T-helper 1 cell treated with Interleukin-12 subunit alpha and Interleukin-12 subunit beta and Interleukin-4 antibody, amounts not matched to agents 30 ng/mL and 1 ng/mL, for 36 hours (primary cell): ENCODE measurements at regions not wholly inside any gene's neighbourhood (a gene's known extent, or its start where the extent isn't known, plus 50 kb on each side); places are given as distances from the start of the nearest gene placed in this dataset.
"Not testable (repeated sequence)": the region's sequence is repeated elsewhere in the genome, so short reads cannot be mapped to it uniquely, and the experiment has no call there.

Experiments used
- intact Hi-C: fragments of 100-400 bp; cut with micrococcal nuclease; formaldehyde crosslinking; loops from one replicate; pipeline ENCODE4 v1.15.1; 2024

GRCh38 chr13:53266757-53267156 is 238.1 kb downstream of the OLFM4 start:
- intact Hi-C loops, result no loop called here

DNA sequence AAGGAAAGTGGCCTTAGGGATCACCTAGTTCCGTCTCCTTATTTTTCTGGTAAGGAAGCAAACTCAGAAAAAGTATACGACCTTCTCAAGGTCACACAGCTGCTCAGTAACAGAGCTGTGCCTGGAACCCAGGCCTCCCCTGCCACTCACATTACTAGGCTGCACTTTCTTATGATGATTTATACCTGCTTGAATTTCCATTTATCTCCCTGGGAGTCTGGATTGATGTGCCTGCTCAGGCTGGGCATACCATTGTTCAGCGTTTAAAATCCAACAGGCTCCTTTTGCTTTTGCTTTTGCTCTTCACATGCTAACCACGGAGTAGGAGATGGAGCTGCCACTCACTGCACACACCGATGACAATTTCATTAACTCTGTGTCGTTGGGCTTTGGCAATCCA is 241.0 kb downstream of the OLFM4 start:
- intact Hi-C loops, result no loop called here

DNA sequence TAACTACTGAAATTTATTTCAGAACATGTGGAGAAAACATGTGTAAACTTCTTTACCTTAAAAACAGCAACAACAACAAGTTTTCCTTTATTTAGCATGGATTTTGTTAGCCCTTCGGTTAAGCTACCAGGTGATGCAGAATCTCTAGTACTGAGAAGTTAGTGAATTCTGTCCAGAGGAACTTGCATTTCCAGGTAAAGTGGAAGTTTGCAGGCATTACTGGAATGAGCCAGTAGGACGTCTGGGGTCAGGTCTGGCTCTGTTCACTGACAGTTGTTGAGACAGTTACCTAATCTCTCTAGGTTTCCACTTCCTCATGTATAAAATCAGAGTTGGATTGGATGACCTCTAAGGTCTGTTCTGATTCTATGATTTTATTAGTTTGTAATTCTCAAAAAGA is 244.3 kb downstream of the OLFM4 start:
- intact Hi-C loops, result no loop called here

DNA sequence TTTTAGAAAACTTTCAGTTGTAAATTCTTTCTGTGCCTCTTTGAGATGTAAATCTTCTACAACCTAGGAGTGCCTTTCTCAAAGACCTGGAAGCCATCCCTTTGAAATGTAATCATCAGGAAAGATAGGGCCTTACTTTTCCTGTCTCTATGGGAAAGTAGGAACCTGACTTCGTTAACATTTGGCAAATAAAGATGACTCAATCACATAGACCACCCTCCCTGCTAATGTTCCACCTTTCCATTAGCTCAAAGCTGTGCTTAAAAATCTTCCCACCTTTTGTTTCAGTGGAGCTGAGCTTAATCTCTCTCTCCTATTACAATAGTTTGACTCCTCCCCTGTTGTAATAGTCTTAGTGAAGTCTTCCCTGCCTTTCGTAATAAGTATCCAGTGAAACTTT is 247.7 kb downstream of the OLFM4 start:
- intact Hi-C loops, result no loop called here

GRCh38 chr13:53281677-53282076 is 253.1 kb downstream of the OLFM4 start:
- intact Hi-C loops, result no loop called here

DNA sequence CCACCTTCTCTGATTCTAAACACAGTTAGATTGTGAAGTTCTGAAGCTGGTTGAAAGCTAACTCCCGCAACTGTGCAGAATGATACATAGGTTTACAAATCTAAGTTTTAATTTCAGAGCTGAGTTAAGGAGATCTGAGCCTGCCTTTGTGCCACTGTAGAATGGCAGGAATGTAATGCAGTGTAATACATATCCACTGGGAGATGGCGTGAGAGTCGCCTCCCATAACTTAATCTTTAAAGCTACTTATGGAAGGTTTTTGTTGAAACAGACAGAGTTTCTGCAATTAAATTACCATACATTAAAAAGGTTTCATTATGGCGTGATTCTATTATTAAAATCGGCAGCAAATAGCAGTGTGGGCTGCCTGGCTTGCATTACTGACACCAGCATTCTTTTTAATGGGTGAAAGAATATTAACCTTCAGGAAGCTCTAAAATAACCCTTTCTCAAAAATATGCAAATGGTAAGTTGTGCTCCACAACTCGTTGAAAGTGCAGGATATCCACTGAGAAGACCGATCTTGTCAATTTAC is 257.4 kb downstream of the OLFM4 start:
- intact Hi-C loops, result no loop called here

DNA sequence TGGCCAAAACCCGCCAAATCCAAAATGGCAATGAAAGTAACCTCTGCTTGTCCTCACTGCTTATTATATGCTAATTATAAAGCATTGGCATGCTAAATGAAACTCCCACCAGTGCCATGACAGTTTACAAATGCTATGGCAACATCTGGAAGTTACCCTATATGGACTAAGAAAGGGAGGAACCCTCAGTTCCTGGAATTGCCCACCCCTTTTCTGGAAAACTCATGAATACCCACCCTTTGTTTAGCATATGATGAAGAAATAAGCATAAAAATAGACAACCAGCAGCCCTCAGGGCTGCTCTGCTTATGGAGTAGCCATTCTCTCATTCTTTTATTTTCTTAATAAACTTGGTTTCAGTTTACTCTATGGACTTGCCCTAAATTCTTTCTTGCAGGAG is 269.8 kb downstream of the OLFM4 start:
- intact Hi-C loops, result no loop called here

DNA sequence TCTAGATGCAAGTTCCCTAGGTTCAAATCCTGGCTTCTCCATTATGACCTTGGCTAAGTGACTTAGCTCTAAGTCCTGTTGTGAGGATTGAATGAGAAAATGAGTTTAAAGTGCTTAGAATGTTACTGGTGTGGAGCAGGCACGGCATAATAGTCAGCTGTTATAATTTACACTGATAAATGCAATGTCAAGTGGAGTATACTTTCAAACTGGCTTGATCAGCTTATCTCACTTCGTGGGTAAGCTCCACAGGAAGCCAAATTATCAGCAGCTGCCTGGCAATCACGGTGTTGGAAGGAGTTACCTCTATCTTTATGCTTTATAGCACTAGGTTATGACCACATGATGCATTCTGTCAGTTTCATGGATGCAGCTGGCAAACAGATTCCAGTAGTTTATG is 272.8 kb downstream of the OLFM4 start:
- intact Hi-C loops, result no loop called here

GRCh38 chr13:53305419-53305818 is 276.8 kb downstream of the OLFM4 start:
- intact Hi-C loops, result not testable (repeated sequence)

DNA sequence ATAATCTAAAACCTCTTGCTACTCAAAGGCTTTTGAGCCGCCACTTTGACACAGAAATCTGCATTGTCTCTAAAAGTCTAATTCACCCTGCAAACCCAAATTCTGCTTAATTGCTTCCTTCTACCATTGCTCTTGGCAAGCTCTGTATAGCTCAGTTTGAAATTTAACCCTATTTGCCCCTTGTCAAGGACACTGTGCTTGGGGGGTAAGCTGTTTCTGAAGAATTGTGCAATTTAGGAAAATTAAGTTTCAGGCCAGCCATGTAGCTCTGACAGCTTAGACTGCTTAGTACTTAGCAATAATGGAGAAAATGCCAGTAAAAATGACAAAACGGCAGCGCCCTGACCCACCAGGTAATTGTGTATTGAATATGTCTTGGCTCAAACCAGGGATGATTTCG is 282.2 kb downstream of the OLFM4 start:
- intact Hi-C loops, result loop anchor here (1.0 kb wide), 1 partner anchor 38 kb away; no protein-coding TSS in a partner anchor

- intact Hi-C loops, result no loop called here
These were observed 282.9 kb downstream of the OLFM4 start for GRCh38 chr13:53311561-53311960.

GRCh38 chr13:53321296-53321801 is 292.7 kb downstream of the OLFM4 start:
- intact Hi-C loops, result no loop called here

DNA sequence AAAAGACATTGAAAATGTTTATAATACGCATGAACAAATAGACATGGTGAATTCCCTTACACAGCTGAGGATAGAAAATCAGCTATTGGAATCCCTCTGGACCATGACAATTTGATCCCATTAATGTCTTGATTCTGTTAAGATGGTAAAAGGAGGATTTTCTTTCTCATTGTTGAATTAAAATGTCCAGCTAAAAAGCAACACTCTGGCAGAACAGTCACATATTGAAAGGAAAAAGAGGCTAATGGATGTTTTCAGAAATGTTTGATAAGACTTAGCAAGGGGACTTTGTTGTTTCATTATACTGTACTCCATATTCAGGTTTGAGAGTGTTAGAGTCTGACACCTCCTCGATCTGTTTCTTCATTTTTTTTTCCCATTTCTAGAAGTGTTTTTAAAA is 296.0 kb downstream of the OLFM4 start:
- intact Hi-C loops, result no loop called here

- intact Hi-C loops, result no loop called here
These were observed 298.1 kb downstream of the OLFM4 start for GRCh38 chr13:53326716-53327115.

DNA sequence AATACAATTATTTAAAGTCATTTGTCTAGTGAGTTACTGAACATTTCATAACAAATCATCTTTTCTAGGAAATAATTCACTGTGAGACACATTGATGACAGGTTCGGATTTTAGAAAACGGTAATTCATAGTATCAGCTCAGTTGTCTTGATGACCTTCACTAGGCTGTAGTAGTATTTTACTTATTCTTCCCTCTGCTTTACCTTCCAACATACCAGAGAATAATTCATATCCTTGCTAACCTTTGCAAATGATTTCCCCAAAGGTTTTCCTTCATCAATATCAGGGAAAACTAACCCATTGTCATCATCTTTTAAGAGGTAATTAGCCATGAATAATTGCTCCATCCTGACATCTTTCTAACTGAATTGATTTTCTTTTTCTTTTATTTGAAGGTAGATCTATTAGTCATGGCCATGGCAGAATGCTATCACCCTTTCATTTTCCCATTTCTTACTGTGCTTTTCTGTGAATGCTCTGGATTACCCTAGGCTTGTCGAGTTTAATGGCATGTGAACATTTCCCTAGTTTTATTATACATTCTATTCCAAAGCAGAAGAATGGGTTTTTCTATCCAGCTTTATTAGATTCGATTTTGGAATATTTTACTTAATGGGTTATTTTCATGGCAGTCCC is 299.2 kb downstream of the OLFM4 start:
- intact Hi-C loops, result no loop called here

DNA sequence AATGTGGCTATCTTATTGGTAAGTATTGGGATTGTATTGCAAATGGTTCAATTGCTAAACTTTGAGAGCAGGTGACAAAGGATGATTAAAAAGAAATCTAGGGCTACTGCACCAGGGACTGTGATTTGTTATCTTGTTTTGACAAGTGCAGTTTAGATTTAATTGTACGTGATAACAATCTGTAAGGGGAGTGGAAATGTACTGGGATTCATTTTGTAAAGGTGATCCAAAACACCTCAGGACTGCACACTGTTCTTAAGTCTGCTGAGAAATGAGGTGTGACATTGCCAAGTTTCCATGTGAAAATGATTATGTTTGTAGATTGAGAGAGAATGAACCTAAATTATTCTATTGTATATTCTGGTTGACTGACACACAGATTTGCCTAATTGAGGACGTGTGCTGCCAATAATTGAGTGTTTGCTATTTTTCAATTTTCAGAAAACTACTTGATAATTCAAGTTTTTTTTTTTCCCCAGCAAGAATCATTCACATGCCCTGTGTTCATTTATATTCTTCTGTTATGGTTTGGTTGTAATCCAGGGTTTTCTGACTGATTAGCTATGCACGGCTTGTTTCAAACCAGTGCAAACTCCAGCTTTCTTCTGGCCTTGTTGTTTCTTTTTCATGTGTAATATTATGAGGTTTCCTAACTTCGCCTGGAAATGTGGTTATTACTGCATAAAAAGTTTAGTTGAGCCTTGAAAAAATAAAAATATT is 308.0 kb downstream of the OLFM4 start:
- intact Hi-C loops, result no loop called here

GRCh38 chr13:53338760-53339159 is 310.1 kb downstream of the OLFM4 start:
- intact Hi-C loops, result no loop called here

GRCh38 chr13:53340505-53341143 is 312.0 kb downstream of the OLFM4 start:
- intact Hi-C loops, result no loop called here

DNA sequence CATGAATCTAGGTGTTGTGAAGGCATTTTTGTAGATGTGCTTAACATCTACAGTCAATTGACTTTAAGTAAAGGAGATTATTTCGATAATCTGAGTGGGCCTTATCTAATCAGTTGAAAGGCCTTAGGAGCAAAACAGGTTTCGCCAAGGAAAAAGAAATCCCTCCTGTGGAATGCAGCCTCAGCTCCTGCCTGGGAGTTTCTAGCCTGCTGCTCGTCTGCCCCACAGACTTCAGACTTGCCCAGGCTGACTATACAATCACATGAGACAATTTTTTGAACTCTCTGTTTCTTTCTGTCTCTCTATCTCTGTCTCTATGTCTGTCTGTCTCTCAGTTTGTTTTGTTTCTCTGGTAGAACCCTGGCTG is 312.5 kb downstream of the OLFM4 start:
- intact Hi-C loops, result no loop called here

- intact Hi-C loops, result no loop called here
These were observed 314.2 kb downstream of the OLFM4 start for GRCh38 chr13:53342623-53343360.

GRCh38 chr13:53343361-53343744 is 314.7 kb downstream of the OLFM4 start:
- intact Hi-C loops, result no loop called here

GRCh38 chr13:53351021-53351420 is 322.4 kb downstream of the OLFM4 start:
- intact Hi-C loops, result no loop called here
